ENCODE measurements at regions not wholly inside any gene's neighbourhood (a gene's known extent, or its start where the extent isn't known, plus 50 kb on each side); places are given as distances from the start of the nearest gene placed in this dataset.

GRCh38 chr18:22539051-22539765, 121.5 kb upstream of the CTAGE1 start:
- Histone ChIP-seq H3K27me3 (ENCODE audit: control insufficient read depth, insufficient read depth, low read length) (no peaks in the 10 kb centered on the region), H3K4me3 (ENCODE audit: low read depth, low read length) (no peak overlapping the region), H3K36me3 (ENCODE audit: control insufficient read depth, insufficient read depth, low read length) (no peaks in the 10 kb centered on the region)
- DNase-seq (ENCODE audit: low read depth) = no peak
- POLR2A ChIA-PET = no interaction called here
- CTCF ChIA-PET = interaction anchor here (0.6 kb wide), 1 partner anchor 430 kb away, joined by 3 read pairs; no protein-coding TSS in a partner anchor
- no peak for TF ChIP-seq CTCF (IDR thresholded peaks at IDR 0.05; ENCODE audit: insufficient read depth, low read depth, low read length)

- no peak for DNase-seq (ENCODE audit: low read depth)
- ChIA-PET POLR2A (no interaction called here), CTCF (interaction anchor here (1.4 kb wide), 1 partner anchor 22 kb away, joined by 3 read pairs; no protein-coding TSS in a partner anchor)
- no peak overlapping the region for H3K4me3 ChIP-seq (ENCODE audit: low read depth, low read length)
- H3K27me3 ChIP-seq (ENCODE audit: control insufficient read depth, insufficient read depth, low read length) = no peaks in the 10 kb centered on the region
- H3K36me3 ChIP-seq (ENCODE audit: control insufficient read depth, insufficient read depth, low read length) = no peaks in the 10 kb centered on the region
- no peak for TF ChIP-seq CTCF (IDR thresholded peaks at IDR 0.05; ENCODE audit: insufficient read depth, low read depth, low read length)
Measured at GRCh38 chr18:22541232-22541631, 123.5 kb upstream of the CTAGE1 start.

GRCh38 chr18:22542406-22542835, 124.7 kb upstream of the CTAGE1 start:
- H3K4me3 ChIP-seq (ENCODE audit: low read depth, low read length) = no peak overlapping the region
- H3K27me3 ChIP-seq (ENCODE audit: control insufficient read depth, insufficient read depth, low read length) = no peaks in the 10 kb centered on the region
- ChIA-PET POLR2A (no interaction called here), CTCF (interaction anchor here (1.4 kb wide), 1 partner anchor 20 kb away, joined by 3 read pairs; no protein-coding TSS in a partner anchor)
- TF ChIP-seq CTCF (IDR thresholded peaks at IDR 0.05; ENCODE audit: insufficient read depth, low read depth, low read length) = no peak
- DNase-seq (ENCODE audit: low read depth) = no peak
- no peaks in the 10 kb centered on the region for H3K36me3 ChIP-seq (ENCODE audit: control insufficient read depth, insufficient read depth, low read length)

GRCh38 chr18:22543769-22544168, 126.1 kb upstream of the CTAGE1 start:
- Histone ChIP-seq H3K4me3 (ENCODE audit: low read depth, low read length) (no peak overlapping the region), H3K36me3 (ENCODE audit: control insufficient read depth, insufficient read depth, low read length) (no peaks in the 10 kb centered on the region), H3K27me3 (ENCODE audit: control insufficient read depth, insufficient read depth, low read length) (no peaks in the 10 kb centered on the region)
- ChIA-PET CTCF (no interaction called here), POLR2A (no interaction called here)
- TF ChIP-seq CTCF (IDR thresholded peaks at IDR 0.05; ENCODE audit: insufficient read depth, low read depth, low read length) = no peak
- no peak for DNase-seq (ENCODE audit: low read depth)

GRCh38 chr18:22544626-22545025, 126.9 kb upstream of the CTAGE1 start:
- DNase-seq (ENCODE audit: low read depth) = no peak

More at GRCh38 chr18:22544626-22545025, 126.9 kb upstream of the CTAGE1 start:
- no peak overlapping the region for H3K4me3 ChIP-seq (ENCODE audit: low read depth, low read length)
- no peaks in the 10 kb centered on the region for H3K36me3 ChIP-seq (ENCODE audit: control insufficient read depth, insufficient read depth, low read length)
- ChIA-PET POLR2A (no interaction called here), CTCF (no interaction called here)
- H3K27me3 ChIP-seq (ENCODE audit: control insufficient read depth, insufficient read depth, low read length) = no peaks in the 10 kb centered on the region
- TF ChIP-seq CTCF (IDR thresholded peaks at IDR 0.05; ENCODE audit: insufficient read depth, low read depth, low read length) = no peak
